Omental fat pad (tissue), 3 donors: ENCODE measurements at regions not wholly inside any gene's neighbourhood (a gene's known extent, or its start where the extent isn't known, plus 50 kb on each side); places are given as distances from the start of the nearest gene placed in this dataset.
A peak's percentile ranks its signal among the peaks of the same experiment; 100 is the strongest.

ENCODE experiments used
- ATAC-seq: fragments of 150-250 bp; one replicate; pipeline ENCODE4 v1.9.1; 2016; ENCODE audit warnings: mild to moderate bottlenecking, moderate library complexity; ENCODE audit not compliant: low FRiP score
- DNase-seq: peaks from one replicate; pipeline ENCODE4 v3.0.0-alpha.2; 2019; ENCODE audit warnings: low spot score
- TF ChIP-seq, protein P1 (sequence below), 3 donors: fragments of 450-650 bp; IDR thresholded peaks; one replicate each; pipeline ENCODE4 v1.5.1; 2016 to 2017; ENCODE audit warnings: antibody characterized with exemption in 3 of 3, mild to moderate bottlenecking in 3 of 3, moderate library complexity in 2 of 3

DNA sequence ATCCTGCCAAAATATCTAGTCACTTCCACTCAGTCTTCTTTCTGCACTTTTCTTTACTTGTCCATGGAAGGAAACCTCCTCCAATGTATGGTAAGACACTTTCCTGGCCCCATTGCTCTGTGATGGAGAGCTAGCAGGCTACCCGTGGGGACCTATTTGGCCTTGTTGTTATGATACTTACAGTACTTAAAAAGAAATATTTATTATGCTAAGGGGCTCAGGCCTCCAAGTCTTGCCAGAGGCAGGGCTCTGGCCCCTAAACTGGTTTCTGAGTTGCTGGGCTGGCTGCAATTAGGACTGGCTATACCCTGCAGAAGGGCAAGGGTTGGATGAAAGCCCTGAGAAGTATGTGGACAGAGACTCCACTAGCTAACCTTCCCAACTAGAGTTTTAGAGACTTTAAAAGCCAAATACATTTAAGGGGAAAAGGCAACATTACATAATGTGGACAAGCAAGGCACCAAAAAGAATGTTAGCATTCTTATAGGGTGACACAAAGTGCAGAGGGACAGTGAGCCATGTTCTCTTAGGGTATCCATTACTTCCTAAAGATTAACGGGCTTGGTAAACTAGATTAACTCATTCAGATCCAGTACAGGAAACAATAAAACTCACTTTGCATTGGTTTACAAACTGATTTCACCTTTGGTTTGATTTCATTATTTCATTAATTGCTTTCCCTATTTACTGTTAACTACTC is 84.9 kb upstream of the INHBA start:
- TF ChIP-seq, protein P1, sequence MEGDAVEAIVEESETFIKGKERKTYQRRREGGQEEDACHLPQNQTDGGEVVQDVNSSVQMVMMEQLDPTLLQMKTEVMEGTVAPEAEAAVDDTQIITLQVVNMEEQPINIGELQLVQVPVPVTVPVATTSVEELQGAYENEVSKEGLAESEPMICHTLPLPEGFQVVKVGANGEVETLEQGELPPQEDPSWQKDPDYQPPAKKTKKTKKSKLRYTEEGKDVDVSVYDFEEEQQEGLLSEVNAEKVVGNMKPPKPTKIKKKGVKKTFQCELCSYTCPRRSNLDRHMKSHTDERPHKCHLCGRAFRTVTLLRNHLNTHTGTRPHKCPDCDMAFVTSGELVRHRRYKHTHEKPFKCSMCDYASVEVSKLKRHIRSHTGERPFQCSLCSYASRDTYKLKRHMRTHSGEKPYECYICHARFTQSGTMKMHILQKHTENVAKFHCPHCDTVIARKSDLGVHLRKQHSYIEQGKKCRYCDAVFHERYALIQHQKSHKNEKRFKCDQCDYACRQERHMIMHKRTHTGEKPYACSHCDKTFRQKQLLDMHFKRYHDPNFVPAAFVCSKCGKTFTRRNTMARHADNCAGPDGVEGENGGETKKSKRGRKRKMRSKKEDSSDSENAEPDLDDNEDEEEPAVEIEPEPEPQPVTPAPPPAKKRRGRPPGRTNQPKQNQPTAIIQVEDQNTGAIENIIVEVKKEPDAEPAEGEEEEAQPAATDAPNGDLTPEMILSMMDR (IDR thresholded peaks at IDR 0.05), result no peak
- DNase-seq, result no peak
- ATAC-seq, result no peak

DNA sequence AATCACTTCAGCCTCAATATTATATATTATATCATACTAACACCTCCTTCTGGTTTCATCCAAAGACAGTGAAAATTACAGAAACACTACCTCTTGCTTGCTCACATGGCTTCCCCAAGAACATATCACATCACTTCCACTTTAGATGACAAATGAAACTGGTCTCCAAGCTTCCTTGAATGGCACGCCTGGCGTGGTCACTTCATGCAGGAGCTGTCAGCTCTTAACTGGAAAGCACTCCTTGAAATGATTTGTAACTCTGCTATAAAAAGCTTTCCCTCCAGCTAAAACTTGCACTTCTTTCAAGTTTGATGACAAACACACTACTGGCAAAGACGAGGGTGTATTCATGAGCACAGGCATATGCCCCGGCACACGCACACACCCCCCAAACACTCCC is 84.1 kb upstream of the INHBA start:
- TF ChIP-seq, protein P1 (IDR thresholded peaks at IDR 0.05), result no peak
- no peak for ATAC-seq
- DNase-seq, result no peak

DNA sequence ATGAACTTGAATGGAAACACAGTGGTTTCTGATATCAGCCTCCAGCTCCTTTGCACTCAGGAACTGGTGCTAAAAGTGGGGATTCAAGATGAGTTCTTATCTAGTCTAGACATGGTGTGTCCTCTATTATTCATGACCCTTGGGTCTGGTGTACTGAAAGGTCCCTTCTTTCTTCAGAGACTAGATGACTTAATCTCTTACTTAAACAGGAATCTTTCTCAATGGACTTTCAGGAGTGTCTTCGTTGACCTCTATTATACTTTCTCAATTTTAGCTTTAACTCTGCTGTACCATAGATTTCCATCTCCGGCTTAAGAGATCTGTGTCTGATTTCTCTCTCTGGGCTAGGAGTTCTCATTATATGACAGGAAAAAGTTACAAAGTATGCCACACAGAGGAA is 83.5 kb upstream of the INHBA start:
- TF ChIP-seq, protein P1 (IDR thresholded peaks at IDR 0.05), result no peak
- ATAC-seq (no peak), DNase-seq (no peak)

DNA sequence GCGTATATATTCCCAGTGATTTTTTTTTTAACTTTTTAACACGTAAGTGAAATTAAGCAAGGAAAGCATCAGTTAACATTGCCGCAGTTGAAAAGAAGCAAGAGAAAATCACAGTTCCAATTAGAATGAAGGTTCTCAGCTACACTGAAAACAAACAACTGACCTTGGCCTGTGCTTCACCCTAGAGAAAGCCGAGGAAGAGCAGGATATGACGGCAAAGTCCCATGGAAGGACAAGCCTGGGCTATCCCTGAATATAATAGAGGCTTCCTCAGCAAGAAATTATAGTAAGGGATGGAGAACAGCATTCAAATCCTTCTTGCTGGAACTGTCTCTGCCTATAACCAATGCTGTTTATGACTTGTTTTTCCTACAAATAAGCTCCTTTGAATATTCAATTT is 83.0 kb upstream of the INHBA start:
- no peak for DNase-seq
- ATAC-seq, result no peak
- TF ChIP-seq, protein P1 (IDR thresholded peaks at IDR 0.05), result no peak

DNA sequence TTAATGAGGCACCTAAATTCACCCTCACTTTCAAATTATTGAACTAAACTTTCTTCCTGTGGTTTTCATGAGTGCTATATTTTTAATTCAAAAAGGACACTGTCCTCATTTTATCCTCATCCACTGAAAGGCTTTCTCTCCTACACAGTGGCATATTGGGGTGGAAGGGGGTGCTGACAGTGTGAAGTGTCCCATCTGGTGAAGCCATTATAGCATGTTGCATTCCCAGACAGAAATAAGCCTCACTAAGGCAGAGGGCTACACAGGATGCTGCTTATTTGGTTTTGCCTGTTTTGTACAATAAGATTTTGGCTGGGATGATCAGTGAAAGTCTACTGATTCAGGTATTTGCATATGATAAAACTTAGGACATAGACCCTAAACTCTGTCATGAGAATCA is 82.4 kb upstream of the INHBA start:
- no peak for DNase-seq
- ATAC-seq, result no peak
- TF ChIP-seq, protein P1 (IDR thresholded peaks at IDR 0.05), result no peak

DNA sequence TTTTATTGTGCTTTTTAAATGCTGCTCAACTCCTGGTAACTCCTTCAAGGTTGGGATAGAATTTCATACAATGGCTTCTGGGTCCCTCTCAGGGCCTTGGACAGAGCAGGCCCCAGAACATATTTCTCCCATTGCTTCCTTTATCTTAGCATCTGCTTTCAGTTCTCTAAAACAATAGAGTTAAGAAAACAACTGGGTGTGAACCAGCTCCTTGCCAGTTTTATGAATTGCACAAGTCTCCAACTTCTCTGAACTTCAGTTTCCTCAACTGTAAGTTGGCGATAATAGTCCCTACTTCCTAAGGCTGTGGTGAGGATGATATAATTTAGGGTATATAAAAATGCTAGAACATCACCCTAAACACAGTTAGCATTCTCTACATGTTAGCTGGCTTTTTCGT is 77.0 kb upstream of the INHBA start:
- TF ChIP-seq, protein P1 (IDR thresholded peaks at IDR 0.05), result no peak
- DNase-seq, result no peak
- ATAC-seq, result no peak

DNA sequence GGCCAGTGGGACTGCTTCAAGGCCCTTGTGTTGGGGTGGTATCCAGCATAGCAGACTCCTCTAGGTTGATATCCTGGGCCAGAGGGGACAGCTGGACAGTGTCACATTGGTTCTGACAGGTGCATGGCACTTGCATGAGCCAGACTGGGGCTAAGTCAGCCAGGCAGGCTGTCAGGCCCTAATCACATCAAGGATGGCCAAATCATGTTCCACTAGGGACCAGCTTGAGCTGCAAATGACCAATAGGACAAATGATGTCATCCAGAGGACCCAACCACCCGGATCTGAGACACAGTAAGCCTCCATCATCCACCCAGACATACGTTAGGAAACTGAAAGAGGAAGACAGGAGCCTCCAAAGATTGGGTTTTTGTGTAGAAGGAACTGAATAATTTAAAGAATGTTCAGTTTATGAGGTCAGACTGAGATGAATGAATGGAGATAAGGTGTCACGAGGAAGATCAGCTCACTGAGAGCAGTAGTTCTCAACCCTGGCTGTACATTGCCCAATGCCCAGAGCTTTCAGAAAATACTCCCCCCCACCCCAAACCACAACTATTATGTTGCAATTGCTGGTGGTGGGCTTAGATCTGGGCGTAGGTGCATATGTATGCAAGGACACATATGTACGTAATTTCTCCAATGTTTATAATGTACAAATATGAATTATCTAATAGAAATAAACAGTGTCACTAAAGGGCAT is 75.2 kb upstream of the INHBA start:
- TF ChIP-seq, protein P1 (IDR thresholded peaks at IDR 0.05), result no peak
- DNase-seq (no peak), ATAC-seq (peak; percentile 57)
